Cerebellar nuclear complex (tissue), 1 donor: ENCODE measurements at regions not wholly inside any gene's neighbourhood (a gene's known extent, or its start where the extent isn't known, plus 50 kb on each side); places are given as distances from the start of the nearest gene placed in this dataset.

Experiments
- DNase-seq, 2 experiments: peaks; one replicate each; lab custom pipeline; 2025; lab: John Stamatoyannopoulos, UW

DNA sequence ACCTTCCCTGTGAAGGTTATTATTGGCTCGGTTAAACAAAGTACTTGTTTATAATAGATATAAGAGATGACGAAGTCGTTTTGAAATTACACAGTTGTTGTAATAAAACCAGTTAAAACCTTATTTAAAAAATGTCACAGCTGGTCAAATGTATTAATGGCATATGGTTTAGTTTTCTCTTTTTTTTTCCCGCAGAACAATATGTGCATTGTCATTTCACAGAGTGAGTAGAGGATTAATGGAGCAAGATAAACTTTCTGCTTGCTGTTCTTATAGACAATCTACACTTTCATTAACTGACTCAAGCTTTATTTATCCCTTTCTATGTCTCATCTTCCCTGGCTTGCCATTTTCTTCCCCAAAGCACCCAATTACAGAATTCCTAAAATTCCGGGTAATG lies 404.3 kb upstream of the NPVF start:
- no peak for DNase-seq

DNA sequence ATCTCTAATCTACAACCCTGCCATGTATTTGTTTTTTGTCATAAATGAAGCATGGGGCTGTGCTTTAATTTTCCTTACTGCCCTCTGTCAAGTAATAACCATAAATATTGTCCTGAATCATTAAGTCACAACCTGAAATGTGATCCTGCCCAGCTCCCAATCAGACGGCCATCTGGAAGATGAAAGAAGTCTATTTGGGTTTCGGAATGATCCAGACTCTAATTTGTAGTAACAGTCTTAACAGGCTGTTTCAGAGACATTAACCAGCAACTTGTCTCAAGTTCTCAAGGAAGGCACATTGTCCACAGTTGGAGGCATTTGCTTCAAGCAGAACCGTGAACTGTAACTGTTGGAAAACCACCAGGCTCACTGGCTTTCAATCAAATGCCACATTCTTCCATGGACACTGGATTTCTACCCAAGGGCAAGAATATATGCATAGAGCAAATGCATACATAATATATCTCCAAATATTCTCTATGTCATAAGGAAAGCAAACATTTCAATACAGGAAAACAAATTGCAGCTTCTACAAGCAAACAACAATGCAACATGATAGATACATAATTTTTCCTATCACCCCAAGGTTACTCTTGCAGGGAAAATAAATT lies 405.2 kb upstream of the NPVF start:
- no peak for DNase-seq

DNA sequence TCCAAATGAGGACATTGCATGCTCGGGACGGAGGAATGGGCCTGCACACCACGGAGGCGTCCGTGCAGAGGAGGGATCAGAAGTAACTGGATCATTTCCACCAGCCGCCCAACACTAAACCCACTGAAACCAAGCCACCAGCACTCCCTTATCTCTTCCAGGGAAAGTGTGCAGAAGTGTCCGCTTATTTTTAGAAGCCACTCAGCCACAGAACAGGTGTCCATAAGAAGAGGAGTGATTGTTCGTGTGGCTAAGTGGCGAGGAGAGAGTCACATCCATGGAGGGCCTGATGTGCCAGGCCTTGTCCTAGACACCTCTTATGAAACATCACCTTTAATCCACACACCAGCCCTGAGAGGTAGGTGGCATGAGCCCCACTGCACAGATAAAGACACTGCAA lies 407.9 kb upstream of the NPVF start:
- no peak for DNase-seq

DNA sequence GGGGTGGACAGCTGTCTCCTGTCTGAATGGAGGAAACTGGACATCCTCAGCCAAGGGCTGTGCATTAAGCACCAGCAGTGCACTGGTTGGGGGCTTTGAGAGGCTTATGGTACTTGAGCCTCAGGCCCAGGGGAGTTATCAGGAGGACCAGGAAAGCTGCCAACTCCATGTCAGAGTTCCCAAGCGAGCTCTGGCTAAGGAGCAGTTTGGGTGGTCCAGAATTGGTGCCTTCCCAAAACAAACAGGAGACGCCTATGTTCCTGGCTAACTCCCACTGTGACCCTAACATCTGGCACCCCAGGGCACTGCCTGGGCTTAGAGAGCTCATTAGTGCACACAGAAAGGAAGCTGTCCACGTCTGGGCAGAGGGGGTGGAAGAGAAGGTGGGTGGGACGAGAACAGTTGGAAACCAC lies 408.6 kb upstream of the NPVF start:
- DNase-seq = no peak

DNA sequence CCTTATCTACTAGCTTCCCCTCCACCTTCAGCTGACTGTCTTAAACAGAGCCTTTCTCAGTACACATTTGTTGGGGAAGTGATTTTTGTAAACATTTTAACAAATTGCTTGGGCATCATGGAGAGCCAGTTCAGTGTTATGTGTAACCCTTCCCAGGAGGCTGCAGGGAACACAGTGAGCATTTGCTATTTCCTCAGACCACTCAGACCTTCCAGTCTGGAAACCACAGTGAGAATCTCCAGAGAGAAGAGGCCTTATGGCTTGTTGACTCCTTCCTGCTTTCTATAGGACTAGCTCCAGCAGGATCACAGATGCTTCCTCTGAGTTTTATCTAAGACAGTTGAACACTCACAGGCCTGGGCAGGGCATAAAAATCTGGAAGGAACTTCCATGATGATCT lies 409.8 kb upstream of the NPVF start:
- DNase-seq = no peak

DNA sequence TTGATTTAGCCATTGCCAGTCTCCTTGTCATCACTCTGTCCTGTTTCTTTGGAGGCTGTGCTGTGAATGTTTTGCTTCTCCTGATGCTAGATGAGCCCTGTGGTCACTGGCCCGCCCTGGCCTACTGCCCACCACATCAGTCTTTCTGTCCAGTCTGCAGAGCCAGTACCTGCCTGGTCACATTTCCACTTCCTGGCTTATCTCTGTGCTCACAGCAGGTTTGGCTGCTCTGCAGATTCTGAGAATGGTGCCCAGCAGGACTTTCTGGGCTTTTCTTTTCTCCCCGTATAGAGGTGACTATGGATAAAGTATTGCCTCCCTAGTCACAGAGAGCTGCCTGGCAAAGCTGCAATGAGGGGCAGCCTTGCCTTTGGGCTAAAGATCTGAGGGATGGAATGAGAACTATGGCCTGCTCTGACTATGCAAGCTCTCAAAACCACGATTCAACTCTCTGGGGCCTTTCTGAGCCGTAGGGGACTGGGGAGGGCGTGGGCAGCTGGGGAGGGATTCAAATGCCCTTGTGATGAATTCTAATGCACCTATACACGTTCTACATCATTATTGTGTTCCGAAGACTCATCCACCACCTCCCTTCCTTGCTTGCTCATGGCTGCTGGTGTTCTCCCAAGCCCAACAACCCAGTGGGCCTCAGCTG lies 410.4 kb upstream of the NPVF start:
- no peak for DNase-seq

DNA sequence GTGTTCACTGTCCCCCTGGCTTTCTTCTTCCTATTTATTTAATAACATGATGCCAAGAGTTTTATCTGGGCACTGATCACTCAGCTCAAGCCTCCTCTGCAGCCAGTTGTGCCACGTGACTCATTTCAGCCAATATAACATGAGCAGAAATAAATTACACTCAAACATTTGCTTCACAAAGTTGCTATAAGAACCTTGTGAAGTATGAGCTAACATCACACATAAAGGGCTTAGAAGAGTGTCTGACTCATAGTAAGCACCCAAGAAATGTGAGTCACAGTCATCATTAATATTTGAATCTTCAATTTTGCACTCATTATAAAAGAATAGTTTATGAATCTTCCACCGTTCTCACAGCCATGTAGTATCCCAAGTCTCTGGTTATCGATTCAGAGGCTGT lies 414.6 kb upstream of the NPVF start:
- no peak for DNase-seq

DNA sequence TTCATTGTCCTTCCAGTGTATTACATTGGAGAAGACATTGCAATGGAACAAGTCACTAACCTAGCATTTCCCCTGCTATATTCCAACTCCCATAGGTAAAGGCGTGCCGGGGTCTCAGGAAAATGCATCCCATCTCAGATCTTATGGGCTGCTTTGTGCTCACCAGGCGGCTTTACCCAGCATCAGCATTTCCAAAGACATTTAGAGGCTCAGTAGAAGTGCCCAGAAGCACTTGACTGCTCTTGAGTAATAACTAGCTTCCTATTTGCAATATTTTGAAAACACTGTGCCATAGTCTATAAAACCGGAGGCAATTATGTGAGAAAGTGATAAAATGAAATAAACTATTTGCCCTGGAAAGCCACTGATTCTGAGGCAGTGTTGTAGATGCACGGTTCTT lies 415.0 kb upstream of the NPVF start:
- DNase-seq = no peak

DNA sequence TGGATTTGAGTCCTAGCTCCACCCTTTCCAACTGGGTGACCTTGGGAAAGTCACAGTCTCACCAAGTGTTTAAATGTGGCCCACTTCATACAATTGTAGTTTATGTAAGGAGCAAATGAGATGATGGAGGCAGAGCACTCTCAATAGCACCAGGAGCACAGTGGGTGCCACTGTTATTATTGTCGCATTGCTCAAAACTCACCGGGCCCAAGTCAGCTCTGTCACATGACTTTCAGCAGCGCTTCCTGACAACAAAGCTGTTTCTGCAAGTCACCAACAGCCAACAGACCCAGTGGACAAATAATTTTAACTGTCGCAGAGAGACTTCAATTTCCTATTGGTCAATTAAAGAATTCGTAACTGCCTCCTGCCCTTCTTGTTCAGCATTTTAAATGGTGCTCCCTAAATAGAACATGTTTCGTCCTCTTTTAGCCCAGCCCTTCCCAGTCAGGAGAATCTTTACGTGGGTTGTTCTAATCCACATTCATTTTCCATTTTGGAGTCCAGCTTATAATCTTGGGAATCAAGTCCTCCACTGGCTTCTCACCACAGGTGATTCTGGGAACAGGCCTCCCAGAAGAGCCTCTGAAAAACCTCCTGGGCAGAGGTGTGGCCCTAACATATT lies 415.6 kb upstream of the NPVF start:
- DNase-seq = no peak

DNA sequence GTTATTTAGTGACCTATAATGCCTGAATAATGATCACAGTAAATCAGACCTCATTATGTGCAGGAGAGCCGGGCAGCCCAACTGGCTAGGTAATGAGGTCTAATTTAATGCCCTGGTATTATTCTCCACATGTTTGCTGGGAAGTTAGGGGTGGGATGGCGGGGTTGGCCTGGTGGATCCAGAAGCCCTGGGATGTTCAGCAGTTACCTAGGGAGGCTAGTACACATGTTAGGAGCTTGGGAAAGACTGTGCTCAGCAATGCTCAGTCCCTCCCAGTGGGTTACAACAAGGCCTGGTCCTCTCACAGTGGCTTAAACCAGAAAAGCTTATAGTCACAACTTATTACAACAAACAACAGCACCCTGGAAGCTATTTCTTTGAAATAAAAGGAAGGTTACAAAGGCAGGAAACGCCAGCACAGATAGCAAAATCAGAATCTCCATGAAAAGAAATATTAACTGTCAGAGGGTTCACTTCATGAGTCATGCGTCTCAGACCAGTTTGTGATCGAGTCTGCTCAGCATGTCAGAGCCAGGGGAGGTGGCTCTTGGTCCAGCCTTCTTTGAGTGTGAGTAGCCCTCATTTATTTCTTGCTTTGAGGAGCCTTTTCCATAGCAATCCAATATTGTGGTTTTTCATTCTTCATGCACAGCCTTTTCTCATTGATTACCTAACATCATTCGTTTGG lies 418.6 kb upstream of the NPVF start:
- DNase-seq = no peak

DNA sequence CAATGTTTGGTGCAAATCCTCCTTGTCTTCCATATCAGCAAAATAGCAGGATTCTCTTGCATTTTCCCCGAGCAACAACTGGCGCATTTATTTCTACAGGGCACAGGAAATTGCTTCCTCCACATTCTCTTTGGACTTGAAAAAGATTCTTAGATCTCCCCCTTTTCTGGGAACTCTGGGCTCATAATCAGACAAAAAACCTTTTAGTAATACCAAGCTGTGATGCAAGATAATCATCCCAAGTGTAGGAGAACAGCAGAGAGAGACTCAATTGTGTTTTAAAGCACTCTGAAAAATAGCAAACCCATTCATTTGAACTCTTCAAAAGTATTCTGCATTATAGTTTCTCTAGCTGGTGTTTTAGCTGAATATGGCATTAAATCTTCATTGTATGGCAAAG lies 419.6 kb upstream of the NPVF start:
- no peak for DNase-seq

DNA sequence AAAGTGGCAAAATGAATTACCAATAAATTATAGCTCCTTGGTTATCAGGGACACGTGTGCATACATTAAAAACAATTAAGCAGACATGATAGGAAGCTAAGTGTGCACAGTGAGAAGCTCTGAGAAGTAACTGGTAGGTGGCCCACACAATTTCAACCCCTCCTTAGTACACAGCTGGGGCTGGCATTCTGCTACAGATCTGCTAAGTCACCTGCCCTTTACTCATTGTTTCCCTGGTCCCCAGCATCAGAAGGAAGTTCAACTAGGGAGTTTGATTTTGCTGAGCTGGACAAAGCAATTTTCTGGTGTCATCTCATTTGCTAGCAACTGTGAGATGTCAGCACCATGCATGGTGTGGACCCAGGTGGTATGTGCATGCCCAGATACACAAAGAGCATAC lies 424.1 kb upstream of the NPVF start:
- no peak for DNase-seq

DNA sequence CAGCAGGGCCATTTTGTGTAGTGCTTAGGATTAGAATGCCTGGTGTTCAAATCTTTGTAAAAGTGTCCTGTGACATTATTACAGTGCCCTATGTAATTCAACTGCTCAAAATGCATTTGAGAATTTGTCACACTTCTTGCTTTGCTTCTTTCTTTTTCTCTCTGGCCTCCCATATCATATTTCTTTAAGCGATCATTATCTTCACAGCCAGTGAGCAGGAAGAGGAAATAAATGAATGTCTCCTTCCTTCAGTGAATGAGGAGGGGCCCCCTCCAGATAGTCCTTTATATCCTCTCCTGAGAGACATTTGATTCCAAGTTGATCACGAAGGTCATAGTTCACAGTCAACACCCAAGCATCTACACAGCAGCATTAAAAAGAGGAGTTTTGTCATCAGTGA lies 425.1 kb upstream of the NPVF start:
- no peak for DNase-seq

DNA sequence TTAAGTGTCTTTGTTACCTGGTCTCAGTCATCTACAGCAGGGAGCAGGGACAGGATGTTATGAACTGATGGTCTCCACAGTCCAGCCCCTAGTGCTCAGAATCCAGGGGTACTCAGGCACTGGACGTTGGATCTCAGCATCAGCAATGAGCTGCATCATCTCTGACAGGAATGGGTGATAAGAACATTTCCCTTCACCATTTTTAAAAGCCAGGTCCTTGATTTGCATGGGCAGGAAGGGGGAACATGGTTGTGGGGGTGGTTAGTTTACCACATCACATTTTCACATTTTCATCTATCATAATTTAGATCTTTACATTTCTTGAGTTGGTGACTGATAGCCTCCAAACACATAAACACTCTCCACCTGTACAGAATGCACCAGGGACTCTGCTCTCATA lies 427.8 kb upstream of the NPVF start:
- DNase-seq = no peak

DNA sequence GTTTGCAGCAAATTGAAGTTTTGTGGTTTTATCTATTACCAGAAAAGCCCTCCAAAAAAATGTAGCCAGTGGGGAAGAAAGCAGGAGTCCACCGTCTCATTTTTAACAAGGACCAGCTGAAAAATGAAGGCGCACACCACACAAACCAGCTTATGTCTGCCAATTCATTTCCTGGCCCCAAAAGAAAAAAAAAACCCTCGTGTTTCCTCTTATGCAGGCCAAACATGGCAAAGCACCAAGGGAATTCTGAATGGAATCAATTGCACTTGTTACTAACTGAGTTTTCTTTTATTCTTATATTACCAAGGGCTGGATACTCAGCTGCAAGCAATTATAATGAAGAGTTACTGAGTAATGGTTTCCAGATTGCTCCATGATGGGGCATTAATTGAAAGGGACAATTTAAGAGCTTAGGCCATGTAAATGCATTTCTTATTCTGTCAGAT lies 428.3 kb upstream of the NPVF start:
- no peak for DNase-seq

DNA sequence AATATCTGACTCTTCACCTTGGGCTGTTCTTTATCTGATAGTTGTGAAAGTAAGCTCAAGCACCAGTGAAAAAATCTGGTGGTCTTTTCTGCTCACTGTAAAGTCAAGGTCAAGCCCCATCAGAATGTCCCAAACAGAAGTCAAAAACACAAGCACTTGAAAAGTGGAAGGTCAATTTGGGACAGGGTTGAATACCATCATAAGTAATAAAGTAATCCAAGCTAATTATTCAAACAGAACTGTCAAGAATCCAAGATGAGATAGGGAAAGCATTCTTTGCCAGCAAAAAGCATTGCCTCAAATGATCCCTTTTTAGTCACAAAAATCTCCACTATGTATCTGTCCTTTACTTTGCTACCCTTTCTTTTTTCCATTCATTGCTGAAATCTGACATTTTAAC lies 430.1 kb upstream of the NPVF start:
- no peak for DNase-seq

DNA sequence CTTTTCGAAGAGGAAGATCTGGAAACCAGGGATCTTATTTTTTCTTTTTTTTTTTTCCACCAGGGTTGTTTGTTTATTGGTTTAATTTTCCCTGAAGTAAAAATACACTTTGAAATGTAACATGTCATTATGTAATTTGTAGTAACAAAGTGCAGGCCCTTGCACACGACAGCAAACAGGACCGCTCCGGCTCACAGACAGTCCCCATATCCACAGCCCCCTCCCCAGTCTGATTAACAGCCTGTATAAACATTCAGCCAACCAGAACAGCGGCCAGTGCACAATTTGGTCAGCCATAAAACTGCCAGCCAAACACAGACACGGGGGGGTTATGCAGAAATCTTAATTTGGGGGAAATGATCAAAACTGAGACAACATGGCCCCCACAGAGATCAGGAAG lies 431.6 kb upstream of the NPVF start:
- DNase-seq = no peak

DNA sequence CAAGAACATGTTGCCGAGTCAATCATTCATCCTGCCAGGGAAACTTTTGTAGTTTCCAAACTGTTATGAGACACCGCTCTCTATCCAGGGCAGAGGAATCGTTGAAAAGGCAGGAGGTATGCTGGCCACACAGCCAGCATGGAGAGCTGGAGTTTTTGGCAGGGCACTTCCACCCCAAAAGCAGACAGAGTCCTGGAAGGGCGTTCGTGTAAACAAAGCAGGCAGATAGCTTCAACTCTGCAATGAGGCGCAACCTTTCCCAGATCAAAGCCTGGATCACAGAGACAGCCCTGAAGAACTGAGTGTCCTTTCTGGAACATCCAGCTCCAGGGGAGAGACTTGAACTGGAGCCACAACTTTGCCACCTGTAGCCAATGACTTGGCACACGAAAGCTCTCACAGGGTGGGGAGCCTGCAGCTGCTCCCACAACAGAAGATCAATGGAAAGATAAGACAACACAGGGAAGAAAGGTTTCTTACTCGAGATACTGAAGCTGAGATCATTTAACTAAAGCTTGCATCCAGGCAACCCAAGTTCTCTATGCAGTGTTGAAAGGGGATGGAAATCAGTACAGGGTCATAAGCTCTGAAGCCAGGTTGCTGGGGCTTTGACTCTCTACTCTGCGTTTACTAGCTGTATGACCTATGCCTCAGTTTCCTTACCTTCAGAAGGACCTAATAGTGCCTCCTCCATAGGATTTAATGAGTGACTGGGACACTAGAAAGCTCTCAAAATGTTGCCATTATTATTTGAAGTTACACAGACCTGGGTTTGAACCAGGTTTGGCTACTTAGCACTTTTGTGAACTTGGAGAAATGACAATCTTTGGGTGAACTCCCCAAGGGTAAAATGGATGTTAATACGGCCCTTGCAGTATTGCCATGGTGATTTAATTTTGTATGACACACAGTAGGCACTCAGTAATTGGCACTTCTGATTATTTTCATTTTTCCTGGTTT lies 434.8 kb upstream of the NPVF start:
- no peak for DNase-seq

DNA sequence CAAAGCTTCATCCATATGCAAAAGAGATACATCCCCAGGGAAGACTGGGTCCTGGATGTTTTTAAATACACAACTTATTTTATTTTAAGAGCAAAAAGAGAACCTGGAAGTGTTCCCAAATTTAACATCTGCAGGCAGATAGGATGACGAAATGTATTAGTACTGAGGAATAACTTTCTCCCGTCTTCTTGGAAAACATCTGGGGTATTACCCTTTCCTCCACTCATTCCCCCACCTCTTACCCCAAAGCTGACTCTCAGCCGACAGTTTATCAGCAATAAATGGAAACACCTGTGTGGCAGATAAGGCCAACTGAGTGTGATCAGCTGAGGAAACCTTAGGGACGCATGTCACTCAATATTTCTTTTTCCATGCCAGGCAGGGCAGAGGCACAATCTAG lies 435.6 kb upstream of the NPVF start:
- no peak for DNase-seq

DNA sequence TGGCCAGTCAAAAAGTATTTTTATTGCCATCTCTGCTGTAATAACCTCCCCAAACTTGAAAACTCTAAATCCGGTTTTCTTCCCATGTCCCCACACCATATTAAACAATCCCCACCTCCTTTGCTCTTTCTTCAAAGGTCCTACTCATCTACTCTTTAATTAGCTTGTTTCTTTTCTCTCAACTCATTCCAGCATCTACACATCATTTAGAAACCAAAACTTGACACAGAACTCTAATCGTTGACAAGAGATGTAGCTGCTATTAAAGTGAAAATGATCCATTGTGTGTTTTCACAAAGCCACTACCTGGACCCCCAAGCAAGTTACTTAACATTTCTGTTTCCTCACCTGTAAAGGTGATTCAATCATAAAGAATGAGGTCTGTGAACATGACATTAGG lies 436.3 kb upstream of the NPVF start:
- no peak for DNase-seq

DNA sequence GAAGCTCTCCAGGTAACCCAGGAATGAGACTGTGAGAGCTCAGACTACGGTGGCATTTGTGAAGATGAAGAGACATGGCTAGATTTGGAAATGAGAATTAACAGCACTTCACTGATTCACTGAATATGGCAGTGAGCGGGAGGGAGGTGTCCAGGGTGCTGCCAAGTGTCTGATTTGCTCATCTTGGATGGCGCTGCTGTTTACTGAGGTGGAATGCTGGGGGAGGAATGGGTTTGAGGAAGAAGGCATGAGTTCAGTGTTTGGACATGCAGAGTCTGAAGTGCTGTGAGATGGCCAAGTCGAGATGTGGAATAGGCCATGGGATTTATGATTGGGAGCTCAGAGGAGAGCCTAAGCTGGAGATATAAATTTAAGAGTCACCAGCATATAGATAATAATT lies 437.1 kb upstream of the NPVF start:
- DNase-seq = no peak
